ENCODE measurements at regions not wholly inside any gene's neighbourhood (a gene's known extent, or its start where the extent isn't known, plus 50 kb on each side); places are given as distances from the start of the nearest gene placed in this dataset.
"Not testable (repeated sequence)": the region's sequence is repeated elsewhere in the genome, so short reads cannot be mapped to it uniquely, and the experiment has no call there.

GRCh38 chr20:40006168-40006860 is 682.7 kb downstream of the MAFB start:
- Histone ChIP-seq H3K9me3 (no peaks in the 10 kb centered on the region), H3K4me3 (no peak overlapping the region), H3K27me3 (no peaks in the 10 kb centered on the region), H3K4me1 (no peaks in the 10 kb centered on the region), H3K36me3 (no peaks in the 10 kb centered on the region), H3K27ac (no peak overlapping the region)
- no peak for TF ChIP-seq POLR2AphosphoS5 (IDR thresholded peaks at IDR 0.05)
- TF ChIP-seq POLR2A (IDR thresholded peaks at IDR 0.05) = no peak
- TF ChIP-seq, protein P1, sequence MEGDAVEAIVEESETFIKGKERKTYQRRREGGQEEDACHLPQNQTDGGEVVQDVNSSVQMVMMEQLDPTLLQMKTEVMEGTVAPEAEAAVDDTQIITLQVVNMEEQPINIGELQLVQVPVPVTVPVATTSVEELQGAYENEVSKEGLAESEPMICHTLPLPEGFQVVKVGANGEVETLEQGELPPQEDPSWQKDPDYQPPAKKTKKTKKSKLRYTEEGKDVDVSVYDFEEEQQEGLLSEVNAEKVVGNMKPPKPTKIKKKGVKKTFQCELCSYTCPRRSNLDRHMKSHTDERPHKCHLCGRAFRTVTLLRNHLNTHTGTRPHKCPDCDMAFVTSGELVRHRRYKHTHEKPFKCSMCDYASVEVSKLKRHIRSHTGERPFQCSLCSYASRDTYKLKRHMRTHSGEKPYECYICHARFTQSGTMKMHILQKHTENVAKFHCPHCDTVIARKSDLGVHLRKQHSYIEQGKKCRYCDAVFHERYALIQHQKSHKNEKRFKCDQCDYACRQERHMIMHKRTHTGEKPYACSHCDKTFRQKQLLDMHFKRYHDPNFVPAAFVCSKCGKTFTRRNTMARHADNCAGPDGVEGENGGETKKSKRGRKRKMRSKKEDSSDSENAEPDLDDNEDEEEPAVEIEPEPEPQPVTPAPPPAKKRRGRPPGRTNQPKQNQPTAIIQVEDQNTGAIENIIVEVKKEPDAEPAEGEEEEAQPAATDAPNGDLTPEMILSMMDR (IDR thresholded peaks at IDR 0.05) = no peak
- DNase-seq (ENCODE audit: low spot score in 2 of 2) = no peak
- WGBS = 83% methylated on average over 1 of the region's 1 CpG

DNA sequence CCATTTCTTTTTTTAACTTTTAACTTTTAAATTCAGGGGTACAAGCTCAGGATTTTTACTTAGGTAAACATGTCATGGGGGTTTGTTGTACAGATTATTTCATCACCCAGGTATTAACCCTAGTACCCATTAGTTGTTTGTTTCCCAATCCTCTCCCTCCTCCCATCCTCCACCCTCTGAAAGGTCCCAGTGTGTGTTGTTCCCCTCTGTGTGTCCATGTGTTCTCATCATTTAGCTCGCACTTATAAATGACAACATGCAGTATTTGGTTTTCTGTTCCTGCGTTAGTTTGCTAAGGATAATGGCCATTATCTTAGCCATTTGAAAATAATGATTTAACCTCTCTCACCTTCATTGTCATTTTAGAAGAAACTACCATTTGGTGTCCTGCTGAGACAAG is 684.9 kb downstream of the MAFB start:
- not testable (repeated sequence) for H3K4me3 ChIP-seq; H3K4me1 ChIP-seq; H3K27ac ChIP-seq; DNase-seq (ENCODE audit: low spot score in 2 of 2); H3K27me3 ChIP-seq; H3K9me3 ChIP-seq; H3K36me3 ChIP-seq
- 92% methylated on average over 2 of the region's 2 CpGs for WGBS

DNA sequence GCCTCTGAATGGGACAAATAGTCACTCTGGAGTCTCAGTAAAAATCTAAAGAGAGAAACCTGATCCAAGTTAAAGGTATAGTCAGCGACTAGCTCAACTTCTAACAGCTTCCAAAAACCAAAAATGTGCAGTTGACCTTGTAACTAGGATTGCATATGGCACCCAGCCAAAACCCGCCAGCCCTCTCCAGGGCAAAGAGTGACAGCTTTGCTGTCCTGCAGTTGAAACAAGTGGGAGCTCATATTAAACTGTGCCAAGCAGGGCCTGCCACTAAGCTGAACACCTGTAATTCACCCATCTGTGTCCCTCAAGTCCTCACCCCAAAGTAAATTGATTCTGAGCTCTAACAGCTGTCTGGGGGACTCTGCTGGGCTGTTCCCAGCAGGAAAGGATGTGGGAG is 695.3 kb downstream of the MAFB start:
- no peaks in the 10 kb centered on the region for H3K9me3 ChIP-seq
- WGBS = 64% methylated on average over 2 of the region's 2 CpGs
- H3K4me1 ChIP-seq = no peaks in the 10 kb centered on the region
- TF ChIP-seq EP300 (IDR thresholded peaks at IDR 0.05) (no peak), POLR2A (IDR thresholded peaks at IDR 0.05) (no peak), POLR2AphosphoS5 (IDR thresholded peaks at IDR 0.05) (no peak)
- TF ChIP-seq, protein P1 (IDR thresholded peaks at IDR 0.05) = no peak
- no peak for DNase-seq (ENCODE audit: low spot score in 2 of 2)
- H3K4me3 ChIP-seq = no peak overlapping the region
- H3K27me3 ChIP-seq = no peaks in the 10 kb centered on the region
- H3K36me3 ChIP-seq = no peaks in the 10 kb centered on the region
- H3K27ac ChIP-seq = no peak overlapping the region

- TF ChIP-seq POLR2AphosphoS5 (IDR thresholded peaks at IDR 0.05) (no peak), EP300 (IDR thresholded peaks at IDR 0.05) (no peak), POLR2A (IDR thresholded peaks at IDR 0.05) (no peak)
- TF ChIP-seq, protein P1 (IDR thresholded peaks at IDR 0.05) = no peak
- peaks cover 17% of the 10 kb centered on the region for H3K4me1 ChIP-seq
- no peak overlapping the region for H3K27ac ChIP-seq
- H3K36me3 ChIP-seq = no peaks in the 10 kb centered on the region
- no peak for DNase-seq (ENCODE audit: low spot score in 2 of 2)
- H3K9me3 ChIP-seq = no peaks in the 10 kb centered on the region
- no peaks in the 10 kb centered on the region for H3K27me3 ChIP-seq
- H3K4me3 ChIP-seq = no peak overlapping the region
Observed at GRCh38 chr20:39990692-39991091, 698.3 kb downstream of the MAFB start.

GRCh38 chr20:39988991-39989390 is 700.0 kb downstream of the MAFB start:
- H3K4me3 ChIP-seq = no peak overlapping the region
- no peaks in the 10 kb centered on the region for H3K36me3 ChIP-seq
- 0% methylated on average over 1 of the region's 1 CpG for WGBS
- no peaks in the 10 kb centered on the region for H3K9me3 ChIP-seq
- no peaks in the 10 kb centered on the region for H3K27me3 ChIP-seq
- peaks cover 23% of the 10 kb centered on the region for H3K4me1 ChIP-seq
- no peak overlapping the region for H3K27ac ChIP-seq
- TF ChIP-seq EP300 (IDR thresholded peaks at IDR 0.05) (no peak), POLR2AphosphoS5 (IDR thresholded peaks at IDR 0.05) (no peak), POLR2A (IDR thresholded peaks at IDR 0.05) (no peak)
- TF ChIP-seq, protein P1 (IDR thresholded peaks at IDR 0.05) = no peak
- DNase-seq (ENCODE audit: low spot score in 2 of 2) = no peak
